ENCODE measurements at regions not wholly inside any gene's neighbourhood (a gene's known extent, or its start where the extent isn't known, plus 50 kb on each side); places are given as distances from the start of the nearest gene placed in this dataset.

DNA sequence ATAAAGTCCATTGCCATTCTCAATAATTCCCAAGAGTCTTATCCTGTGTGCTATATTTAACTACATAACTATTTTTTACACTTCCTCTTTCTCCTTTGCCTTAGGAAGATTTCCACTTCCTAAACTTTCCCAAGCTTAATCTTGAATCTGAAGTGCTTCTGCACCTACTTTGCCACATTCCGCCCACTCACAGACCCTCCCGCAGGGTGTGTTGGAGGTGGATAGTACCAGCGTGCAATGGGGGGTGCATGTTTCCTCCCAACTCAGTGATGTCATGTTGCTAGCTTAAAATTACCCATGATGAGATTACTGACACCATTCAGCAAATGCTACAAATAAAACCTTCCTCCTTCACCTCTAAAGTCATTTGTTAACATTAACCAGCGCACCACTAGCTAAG is 460.2 kb downstream of the NR2F1-AS1 start:
- no peaks in the 10 kb centered on the region for H3K4me1 Mint-ChIP-seq
- peaks cover 0 to 4% (median 0%) of the 10 kb centered on the region in 5 donors for H3K27me3 Mint-ChIP-seq
- no peaks in the 10 kb centered on the region for H3K36me3 Mint-ChIP-seq

GRCh38 chr5:93120051-93120450 is 461.0 kb downstream of the NR2F1-AS1 start:
- Mint-ChIP-seq H3K36me3 (no peaks in the 10 kb centered on the region), H3K4me1 (no peaks in the 10 kb centered on the region), H3K27ac (no peak overlapping the region), H3K9me3 (peaks cover 0 to 2% (median 0%) of the 10 kb centered on the region in 9 donors), H3K27me3 (no peaks in the 10 kb centered on the region), H3K4me3 (no peak overlapping the region)
- POLR2A ChIA-PET: no interaction called here
- no peak for ATAC-seq
- DNase-seq: no peak

More for the DNA sequence above, 460.2 kb downstream of the NR2F1-AS1 start:
- ATAC-seq (no peak), DNase-seq (no peak)
- H3K9me3 Mint-ChIP-seq: peaks cover 0 to 2% (median 0%) of the 10 kb centered on the region in 9 donors
- POLR2A ChIA-PET: no interaction called here
- H3K4me3 Mint-ChIP-seq: no peak overlapping the region
- no peak overlapping the region for H3K27ac Mint-ChIP-seq

DNA sequence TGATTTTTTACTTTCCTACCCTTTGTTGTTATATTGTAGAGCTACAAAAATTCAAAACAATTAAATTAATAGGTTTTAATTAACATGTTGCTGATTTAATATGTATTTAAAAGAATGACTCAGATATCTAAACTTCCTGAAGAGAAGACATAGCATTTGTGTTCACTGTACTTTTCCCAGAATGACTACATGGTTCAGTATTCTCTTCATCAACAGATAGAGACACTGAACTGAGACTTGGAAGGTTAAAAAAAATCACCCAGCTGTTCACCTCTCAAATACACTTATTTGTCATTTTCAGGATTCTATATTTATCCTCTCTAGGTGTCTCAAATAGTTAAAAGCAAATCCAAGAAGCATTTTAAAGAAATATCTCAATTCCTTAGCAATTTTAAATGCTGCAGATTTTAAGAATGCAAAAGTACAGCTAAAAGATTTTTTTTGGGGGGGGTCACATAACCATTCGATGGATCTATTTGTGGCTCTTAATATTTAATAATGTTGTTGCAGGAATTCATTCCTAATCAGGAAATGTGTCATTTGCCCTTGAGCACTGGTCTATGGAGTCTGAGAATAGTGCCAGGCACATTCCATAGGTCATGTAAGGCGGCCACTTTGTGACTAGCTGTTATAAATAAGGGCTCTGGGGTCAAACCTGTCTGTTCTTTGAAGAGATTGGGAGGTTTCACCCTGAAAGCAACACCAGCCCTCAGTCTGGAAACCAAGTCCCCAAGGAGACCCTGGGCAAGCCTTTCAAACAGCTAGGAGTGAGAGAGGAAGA is 463.1 kb downstream of the NR2F1-AS1 start:
- no peaks in the 10 kb centered on the region for H3K9me3 Mint-ChIP-seq
- ATAC-seq: no peak
- H3K36me3 Mint-ChIP-seq: no peaks in the 10 kb centered on the region
- no peaks in the 10 kb centered on the region for H3K27me3 Mint-ChIP-seq
- POLR2A ChIA-PET: no interaction called here
- DNase-seq: no peak
- no peaks in the 10 kb centered on the region for H3K4me1 Mint-ChIP-seq
- no peak overlapping the region for H3K4me3 Mint-ChIP-seq
- H3K27ac Mint-ChIP-seq: no peak overlapping the region

GRCh38 chr5:93107805-93108520 is 473.1 kb downstream of the NR2F1-AS1 start:
- DNase-seq: no peak
- Mint-ChIP-seq H3K27ac (no peak overlapping the region), H3K4me1 (no peaks in the 10 kb centered on the region), H3K9me3 (peaks cover 0 to 2% (median 0%) of the 10 kb centered on the region in 9 donors), H3K27me3 (peaks cover 0 to 6% (median 0%) of the 10 kb centered on the region in 5 donors), H3K36me3 (no peaks in the 10 kb centered on the region), H3K4me3 (no peak overlapping the region)
- no peak for ATAC-seq
- POLR2A ChIA-PET: no interaction called here

- Mint-ChIP-seq H3K4me1 (no peaks in the 10 kb centered on the region), H3K9me3 (peaks cover 0 to 2% (median 0%) of the 10 kb centered on the region in 9 donors), H3K4me3 (no peak overlapping the region), H3K27ac (no peak overlapping the region), H3K27me3 (peaks cover 0 to 6% (median 0%) of the 10 kb centered on the region in 5 donors), H3K36me3 (no peaks in the 10 kb centered on the region)
- no peak for DNase-seq
- POLR2A ChIA-PET: no interaction called here
- ATAC-seq: no peak
Measured at GRCh38 chr5:93107141-93107540, 473.9 kb downstream of the NR2F1-AS1 start.

- Mint-ChIP-seq H3K27me3 (peaks cover 0 to 6% (median 0%) of the 10 kb centered on the region in 5 donors), H3K36me3 (no peaks in the 10 kb centered on the region), H3K27ac (no peak overlapping the region), H3K4me1 (no peaks in the 10 kb centered on the region), H3K4me3 (no peak overlapping the region), H3K9me3 (peaks cover 0 to 20% (median 2%) of the 10 kb centered on the region in 9 donors)
- ATAC-seq (no peak), DNase-seq (no peak)
- POLR2A ChIA-PET: no interaction called here
Measured at GRCh38 chr5:93101661-93102060, 479.4 kb downstream of the NR2F1-AS1 start.

GRCh38 chr5:93100976-93101375 is 480.0 kb downstream of the NR2F1-AS1 start:
- ATAC-seq: no peak
- H3K4me3 Mint-ChIP-seq: no peak overlapping the region
- POLR2A ChIA-PET: no interaction called here
- H3K9me3 Mint-ChIP-seq: peaks cover 0 to 27% (median 4%) of the 10 kb centered on the region in 9 donors
- peaks cover 0 to 6% (median 0%) of the 10 kb centered on the region in 5 donors for H3K27me3 Mint-ChIP-seq
- no peak for DNase-seq
- no peaks in the 10 kb centered on the region for H3K36me3 Mint-ChIP-seq
- H3K4me1 Mint-ChIP-seq: no peaks in the 10 kb centered on the region
- H3K27ac Mint-ChIP-seq: no peak overlapping the region

DNA sequence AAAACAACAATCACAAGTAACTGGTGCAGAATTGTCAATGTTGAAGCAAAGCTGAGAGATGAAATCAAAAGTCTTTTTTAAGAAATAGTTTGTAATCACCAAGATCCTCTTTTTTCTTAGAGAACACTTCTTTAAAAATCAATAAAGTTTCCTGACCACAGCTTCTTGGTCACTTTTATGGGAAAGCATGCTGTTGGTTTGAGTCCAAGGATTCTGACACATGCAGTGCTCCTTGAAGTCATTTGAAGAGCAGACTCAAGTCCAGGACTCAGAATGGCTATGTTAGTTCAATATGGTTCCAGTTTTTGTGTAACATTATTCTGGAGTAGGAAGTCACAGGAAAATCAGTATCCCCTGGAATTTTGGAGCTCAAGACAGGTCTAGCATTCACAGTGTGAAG is 480.6 kb downstream of the NR2F1-AS1 start:
- Mint-ChIP-seq H3K27ac (no peak overlapping the region), H3K4me1 (no peaks in the 10 kb centered on the region), H3K36me3 (no peaks in the 10 kb centered on the region), H3K27me3 (peaks cover 0 to 6% (median 0%) of the 10 kb centered on the region in 5 donors), H3K4me3 (no peak overlapping the region), H3K9me3 (peaks cover 0 to 30% (median 5%) of the 10 kb centered on the region in 9 donors)
- DNase-seq (no peak), ATAC-seq (no peak)
- POLR2A ChIA-PET: no interaction called here

DNA sequence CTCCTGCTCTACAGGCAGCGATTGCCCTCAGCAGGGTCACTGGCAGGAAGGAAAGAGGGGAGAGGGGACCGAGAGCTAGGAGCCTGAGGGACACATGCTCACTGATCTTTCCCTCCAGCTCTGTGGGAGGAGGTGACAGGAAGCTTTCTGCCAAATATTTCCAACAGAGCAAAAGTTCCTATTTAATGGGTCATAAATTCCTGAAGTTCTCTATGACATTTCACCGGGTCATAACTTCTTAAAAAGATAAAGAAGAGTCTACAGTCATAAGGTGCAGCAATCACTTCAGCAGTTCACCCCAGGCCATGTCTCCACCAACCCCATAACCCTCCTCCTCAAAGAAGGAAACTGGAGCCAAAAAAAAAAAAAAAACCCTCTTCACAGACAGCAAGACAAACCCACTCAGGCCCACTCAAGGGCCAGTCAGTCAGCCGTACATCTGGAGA is 481.1 kb downstream of the NR2F1-AS1 start:
- peaks cover 0 to 30% (median 5%) of the 10 kb centered on the region in 9 donors for H3K9me3 Mint-ChIP-seq
- H3K36me3 Mint-ChIP-seq: no peaks in the 10 kb centered on the region
- no peak for DNase-seq
- no peak overlapping the region for H3K4me3 Mint-ChIP-seq
- POLR2A ChIA-PET: no interaction called here
- ATAC-seq: no peak
- no peaks in the 10 kb centered on the region for H3K4me1 Mint-ChIP-seq
- peaks cover 0 to 6% (median 0%) of the 10 kb centered on the region in 5 donors for H3K27me3 Mint-ChIP-seq
- no peak overlapping the region for H3K27ac Mint-ChIP-seq

GRCh38 chr5:93096561-93096960 is 484.5 kb downstream of the NR2F1-AS1 start:
- peaks cover 0 to 42% (median 4%) of the 10 kb centered on the region in 9 donors for H3K9me3 Mint-ChIP-seq
- no peak overlapping the region for H3K27ac Mint-ChIP-seq
- POLR2A ChIA-PET: no interaction called here
- no peak for ATAC-seq
- H3K4me1 Mint-ChIP-seq: no peaks in the 10 kb centered on the region
- no peaks in the 10 kb centered on the region for H3K36me3 Mint-ChIP-seq
- no peak for DNase-seq
- H3K27me3 Mint-ChIP-seq: peaks cover 0 to 2% (median 0%) of the 10 kb centered on the region in 5 donors
- H3K4me3 Mint-ChIP-seq: no peak overlapping the region

DNA sequence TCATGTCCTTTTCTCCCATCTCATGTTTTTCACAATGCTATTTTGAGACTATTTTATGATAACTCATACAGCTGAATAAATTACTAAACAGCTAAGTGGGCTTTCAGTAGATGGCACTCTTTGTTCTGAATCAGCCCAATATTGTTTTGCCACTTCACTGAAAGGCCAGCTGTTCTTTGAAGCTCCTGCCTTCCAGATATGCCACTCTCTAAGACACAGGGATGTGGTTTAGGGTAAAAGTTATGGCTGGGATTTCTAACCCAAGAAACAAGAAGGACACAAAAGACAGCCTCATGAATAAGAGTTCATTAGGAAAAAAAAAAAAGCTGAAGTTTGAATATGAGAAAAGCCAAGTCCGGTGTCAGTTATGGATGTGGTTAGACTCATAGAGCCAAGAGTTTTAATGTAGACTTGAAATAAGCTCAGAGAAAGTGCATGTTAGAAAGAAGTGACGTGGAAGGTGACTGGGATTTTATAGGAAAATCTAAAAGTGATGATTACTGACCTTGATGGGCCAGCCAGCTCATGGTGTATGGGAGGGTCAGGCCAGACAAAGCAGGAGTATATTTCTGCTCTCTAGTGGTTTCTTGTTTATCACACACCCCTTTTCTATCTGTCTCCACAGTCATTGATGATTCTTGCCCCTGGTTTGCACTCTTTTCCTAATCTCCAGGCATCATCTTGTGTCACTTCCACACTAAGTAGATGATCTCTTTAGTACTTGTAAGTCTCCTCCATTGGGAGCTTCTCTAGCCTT is 488.5 kb downstream of the NR2F1-AS1 start:
- H3K9me3 Mint-ChIP-seq: peaks cover 0 to 23% (median 3%) of the 10 kb centered on the region in 9 donors
- H3K27me3 Mint-ChIP-seq: no peaks in the 10 kb centered on the region
- H3K4me3 Mint-ChIP-seq: no peak overlapping the region
- H3K27ac Mint-ChIP-seq: no peak overlapping the region
- H3K4me1 Mint-ChIP-seq: no peaks in the 10 kb centered on the region
- H3K36me3 Mint-ChIP-seq: no peaks in the 10 kb centered on the region
- no peak for DNase-seq
- POLR2A ChIA-PET: no interaction called here
- ATAC-seq: no peak

DNA sequence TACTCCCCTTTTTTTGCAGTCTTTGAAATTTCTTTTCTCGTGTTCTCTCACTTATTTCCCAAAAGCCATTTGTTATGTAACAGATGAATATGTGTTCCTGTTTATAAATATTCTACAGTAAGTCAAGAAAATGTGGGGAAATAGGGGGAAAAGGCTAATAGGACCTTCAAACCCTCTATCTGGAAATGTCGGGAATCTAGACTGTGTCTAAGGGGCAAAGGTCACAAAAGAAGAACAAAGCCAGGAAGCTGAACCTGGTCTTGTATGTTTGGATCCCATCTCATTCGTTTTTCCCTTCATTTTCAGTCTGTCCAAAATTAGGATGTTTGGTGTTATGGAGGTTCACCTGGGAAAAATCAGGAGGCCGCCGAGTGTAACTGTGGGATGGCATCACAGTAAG is 490.3 kb downstream of the NR2F1-AS1 start:
- POLR2A ChIA-PET: no interaction called here
- Mint-ChIP-seq H3K4me3 (no peak overlapping the region), H3K9me3 (peaks cover 0 to 12% (median 0%) of the 10 kb centered on the region in 9 donors), H3K36me3 (no peaks in the 10 kb centered on the region), H3K27me3 (no peaks in the 10 kb centered on the region), H3K4me1 (no peaks in the 10 kb centered on the region), H3K27ac (no peak overlapping the region)
- no peak for DNase-seq
- no peak for ATAC-seq
